ENCODE measurements at regions not wholly inside any gene's neighbourhood (a gene's known extent, or its start where the extent isn't known, plus 50 kb on each side); places are given as distances from the start of the nearest gene placed in this dataset.
A peak's percentile ranks its signal among the peaks of the same experiment; 100 is the strongest.

DNA sequence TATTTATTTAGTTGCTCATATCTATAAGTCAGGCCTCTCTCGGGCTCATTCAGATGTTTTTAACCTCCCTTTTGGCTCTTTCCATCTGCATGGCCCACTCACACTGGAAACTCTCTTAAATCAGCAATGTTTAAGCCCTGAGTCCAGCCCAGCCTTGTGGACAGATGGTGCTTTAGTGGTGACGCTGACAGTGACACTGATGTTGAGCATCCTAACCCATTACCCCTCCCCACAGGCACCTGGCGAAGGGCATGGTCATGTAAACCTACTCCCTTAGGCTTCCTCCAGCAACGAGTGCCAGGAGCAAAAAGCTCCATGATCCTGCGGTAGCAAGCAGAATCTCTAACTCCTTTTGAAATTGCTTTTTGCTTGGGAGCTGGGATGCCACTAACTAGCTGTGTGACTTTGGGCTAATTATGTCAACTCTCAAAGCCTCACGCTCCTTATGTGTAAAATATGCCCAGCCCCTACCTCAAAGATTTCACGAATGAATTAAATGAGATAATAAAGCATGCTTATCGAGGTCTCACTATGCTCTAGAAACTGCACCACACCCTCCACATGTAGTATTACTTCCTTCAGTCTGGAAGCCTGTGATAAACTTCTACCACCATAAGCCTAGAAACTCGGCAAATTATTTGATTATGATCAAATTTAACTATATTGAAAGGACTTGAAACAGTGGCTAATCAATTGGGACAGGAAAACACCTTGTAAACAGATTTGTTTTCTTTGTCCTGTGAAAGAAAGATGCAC lies 569.4 kb downstream of the BCOR start:
- no peak for DNase-seq (ENCODE audit: low read depth in 2 of 3, low spot score in 1 of 3)

DNA sequence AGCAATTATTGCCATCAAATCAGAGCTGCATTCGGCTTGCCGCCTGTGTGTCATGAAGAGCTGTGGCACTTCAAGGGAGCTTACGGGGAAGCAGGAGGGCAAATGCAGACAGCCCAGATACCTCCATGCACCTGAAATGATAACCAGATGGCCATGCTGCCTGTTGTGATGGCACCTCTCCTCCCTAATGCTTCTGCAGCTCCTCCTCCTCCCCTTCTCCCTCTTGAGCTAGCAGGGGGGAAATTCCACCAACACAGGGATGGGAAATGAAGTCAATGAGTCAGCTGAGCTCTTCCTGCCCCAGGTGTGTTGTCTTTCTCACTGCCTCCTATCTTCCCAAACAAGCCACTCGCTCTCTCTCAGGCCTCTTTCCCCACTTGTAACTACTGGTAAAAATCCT lies 565.0 kb downstream of the BCOR start:
- DNase-seq (ENCODE audit: low read depth in 2 of 3, low spot score in 1 of 3), result no peak

DNA sequence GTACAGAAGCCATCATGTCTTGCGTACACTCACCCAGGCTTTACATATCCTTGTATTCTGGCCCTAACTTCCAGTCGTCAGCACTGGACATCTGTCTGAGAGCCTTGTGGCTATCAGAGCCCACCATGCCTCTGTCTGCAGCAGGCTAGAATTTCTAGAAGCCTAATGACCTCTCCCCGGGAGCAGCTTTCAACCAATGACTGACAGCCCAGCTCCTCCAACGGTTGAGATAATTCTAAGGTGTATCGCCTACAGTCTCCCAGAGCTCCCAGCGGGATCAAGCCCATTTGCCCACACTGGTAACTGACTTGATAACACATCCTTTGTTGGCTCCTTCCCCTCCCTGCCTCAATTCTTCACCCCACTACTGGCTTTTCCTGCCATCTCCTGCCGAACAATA lies 562.8 kb downstream of the BCOR start:
- no peak for DNase-seq (ENCODE audit: low read depth in 2 of 3, low spot score in 1 of 3)

DNA sequence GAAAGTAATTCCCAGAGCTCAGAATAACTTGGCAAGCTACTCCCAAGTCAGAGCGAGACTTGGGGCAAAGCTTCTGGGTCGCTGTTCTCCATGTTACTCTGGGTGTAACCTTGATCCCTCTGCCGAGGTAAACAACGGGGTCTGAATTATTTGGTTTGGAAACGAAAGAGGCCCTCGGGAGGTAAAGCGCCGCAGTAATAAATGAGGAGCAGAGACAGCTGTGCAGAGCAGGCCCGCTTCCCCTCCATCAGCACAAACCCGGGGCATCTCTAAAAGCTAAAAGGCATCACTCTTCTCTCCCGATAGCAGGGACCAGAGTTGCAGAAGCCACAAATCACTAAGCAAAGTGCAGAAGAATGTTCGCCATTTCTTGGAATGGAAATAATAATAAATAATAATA lies 561.5 kb downstream of the BCOR start:
- no peak for DNase-seq (ENCODE audit: low read depth in 2 of 3, low spot score in 1 of 3)

DNA sequence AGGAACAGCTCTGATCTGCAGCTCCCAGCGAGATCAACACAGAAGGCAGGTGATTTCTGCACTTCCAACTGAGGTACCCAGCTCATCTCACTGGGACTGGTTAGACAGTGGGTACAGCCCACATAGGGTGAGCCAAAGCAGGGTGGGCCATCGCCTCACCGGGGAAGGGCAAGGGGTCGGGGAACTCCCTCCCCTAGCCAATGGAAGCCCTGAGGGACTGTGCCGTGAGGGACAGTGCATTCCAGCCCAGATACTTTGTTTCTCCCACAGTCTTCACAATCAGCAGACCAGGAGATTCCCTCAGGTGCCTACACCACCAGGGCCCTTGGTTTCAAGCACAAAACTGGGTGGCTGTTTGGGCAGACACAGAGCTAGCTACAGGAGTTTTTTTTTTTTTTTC lies 555.9 kb downstream of the BCOR start:
- DNase-seq (ENCODE audit: low read depth in 2 of 3, low spot score in 1 of 3), result no peak

DNA sequence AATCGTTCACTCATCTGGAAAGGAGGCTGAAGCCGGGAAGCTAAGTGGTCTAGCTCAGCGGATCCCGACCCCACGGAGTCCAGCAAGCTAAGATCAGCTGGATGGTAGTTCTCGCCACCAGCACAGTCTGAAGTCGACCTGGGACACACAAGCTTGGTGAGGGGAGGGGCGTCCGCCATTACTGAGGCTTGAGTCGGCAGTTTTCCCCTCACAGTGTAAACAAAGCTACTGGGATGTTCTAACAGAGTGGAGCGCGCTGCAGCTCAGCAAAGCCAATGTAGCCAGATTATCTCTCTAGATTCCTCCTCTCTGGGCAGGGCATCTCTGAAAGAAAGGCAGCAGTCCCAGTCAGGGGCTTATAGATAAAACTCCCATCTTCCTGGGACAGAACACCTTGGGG lies 555.4 kb downstream of the BCOR start:
- DNase-seq (ENCODE audit: low read depth in 2 of 3, low spot score in 1 of 3), result no peak

DNA sequence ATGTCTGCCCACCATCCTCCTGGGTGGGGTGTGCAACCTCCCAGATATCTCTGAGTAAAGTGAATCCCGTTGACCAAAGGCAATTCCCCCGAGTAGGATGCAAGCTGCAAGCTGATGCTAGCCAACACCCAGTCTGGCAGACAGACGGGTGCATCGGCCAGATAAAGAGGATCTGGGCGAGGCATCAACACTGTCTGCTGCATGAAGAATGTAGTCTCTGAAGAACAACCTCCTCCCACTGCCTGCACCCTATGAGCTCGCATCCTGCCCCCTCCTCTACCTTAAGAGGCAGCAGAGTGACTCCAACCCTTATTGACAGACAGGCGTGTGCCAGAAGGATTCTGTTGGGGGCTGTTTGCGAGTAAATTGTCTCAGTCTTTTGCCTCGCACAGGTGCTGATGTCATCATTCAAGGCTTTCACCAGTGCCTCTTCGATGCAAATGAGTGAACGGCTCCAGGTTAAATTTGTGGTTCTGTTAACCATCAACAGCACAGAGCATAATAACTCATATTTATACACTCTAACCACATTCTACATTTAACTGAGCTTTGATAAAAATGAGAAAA lies 546.9 kb downstream of the BCOR start:
- no peak for DNase-seq (ENCODE audit: low read depth in 2 of 3, low spot score in 1 of 3)

DNA sequence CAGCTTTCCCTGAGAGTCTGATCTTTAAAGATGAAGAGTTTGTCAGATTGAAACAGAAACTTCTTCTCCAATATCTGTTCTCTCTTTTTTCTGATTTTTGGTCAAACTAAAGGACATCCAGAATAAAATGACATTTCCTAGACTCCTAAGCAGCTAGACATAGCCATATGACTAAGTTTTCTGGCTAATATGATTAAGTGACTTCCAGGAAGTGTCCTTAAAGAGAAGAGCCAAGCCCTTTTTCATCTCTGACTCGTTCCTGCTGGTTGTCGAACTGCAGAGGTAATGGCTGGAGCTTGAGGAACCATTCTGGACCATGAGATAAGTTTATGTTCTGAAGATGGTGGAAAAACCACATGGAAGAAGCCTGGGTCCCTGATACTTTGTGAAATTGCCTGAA lies 546.0 kb downstream of the BCOR start:
- DNase-seq (ENCODE audit: low read depth in 2 of 3, low spot score in 1 of 3), result no peak

DNA sequence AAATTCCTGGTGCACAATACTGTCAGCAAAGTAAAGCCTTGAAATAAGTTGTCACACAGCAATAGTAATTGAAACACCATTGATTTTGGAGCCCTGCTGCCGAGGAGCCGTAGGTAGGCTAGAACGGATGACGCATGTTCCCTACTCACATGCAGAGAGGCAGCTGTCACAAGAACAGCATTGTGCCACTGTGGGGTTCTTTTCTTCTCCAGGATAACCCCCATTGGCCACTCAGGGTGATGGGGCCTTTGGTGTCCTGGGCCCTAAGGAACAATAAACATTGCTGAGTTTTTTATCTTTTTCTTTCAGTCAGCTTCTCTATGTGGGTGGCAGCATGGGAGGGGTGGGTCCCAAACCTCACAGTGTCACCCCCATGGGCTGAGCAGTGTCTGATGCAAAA lies 542.3 kb downstream of the BCOR start:
- DNase-seq (ENCODE audit: low read depth in 2 of 3, low spot score in 1 of 3), result no peak

DNA sequence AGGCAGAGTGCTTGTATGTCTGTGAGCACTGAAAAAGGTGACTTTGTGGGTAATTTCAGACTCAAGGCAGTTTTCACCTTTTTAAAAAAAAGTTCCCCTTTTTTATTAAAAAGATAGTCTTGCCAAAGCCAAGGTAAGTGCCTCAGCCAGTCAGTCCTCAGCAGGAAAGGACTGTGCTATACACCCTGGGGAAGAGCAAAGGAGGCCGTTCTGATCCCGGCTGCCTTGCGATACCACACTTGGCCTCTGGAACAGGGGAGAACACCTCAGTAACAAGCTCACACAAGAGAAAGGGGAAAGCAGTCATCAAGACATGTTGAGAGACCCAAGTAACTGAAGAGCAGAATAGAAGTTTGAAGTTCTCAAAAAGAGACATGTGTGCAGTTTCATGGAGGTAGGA lies 541.7 kb downstream of the BCOR start:
- DNase-seq (ENCODE audit: low read depth in 2 of 3, low spot score in 1 of 3), result no peak

DNA sequence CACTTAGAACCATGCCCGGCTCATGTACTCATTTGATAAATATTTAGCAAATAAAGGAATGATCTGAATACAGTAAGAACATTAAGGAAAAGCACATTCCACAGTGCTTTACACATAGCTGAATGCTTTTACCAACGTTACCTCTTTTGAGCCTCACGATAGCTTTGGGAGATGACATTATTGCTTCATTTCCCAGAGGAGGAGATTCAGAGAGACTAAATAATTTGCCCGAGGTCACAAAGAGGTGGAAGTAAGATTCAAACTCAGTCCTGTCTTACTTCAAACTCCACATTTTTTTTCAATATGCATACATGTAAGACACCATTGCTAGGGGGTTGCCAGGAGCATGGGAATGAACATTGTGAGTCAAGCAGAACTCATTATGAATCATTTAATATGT lies 538.5 kb downstream of the BCOR start:
- DNase-seq (ENCODE audit: low read depth in 2 of 3, low spot score in 1 of 3), result no peak

DNA sequence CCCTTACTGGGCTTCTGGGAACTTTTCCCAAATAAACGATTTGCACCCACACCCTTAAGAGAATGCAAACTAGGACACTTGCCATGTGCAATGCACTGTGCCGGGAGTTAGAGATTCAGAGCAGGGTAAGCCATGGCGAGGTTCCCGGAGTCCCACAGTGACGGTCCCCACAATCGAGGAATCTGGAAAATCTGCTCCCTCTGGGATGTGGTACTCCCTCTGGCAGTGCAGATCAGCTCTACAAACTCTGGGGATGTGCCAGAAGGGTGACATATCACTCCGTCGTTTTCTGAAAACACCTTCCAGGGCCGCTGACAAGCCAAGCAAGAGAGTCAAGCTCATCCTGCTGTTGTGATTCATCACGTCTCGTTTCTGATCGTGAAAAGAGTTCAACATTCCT lies 537.5 kb downstream of the BCOR start:
- no peak for DNase-seq (ENCODE audit: low read depth in 2 of 3, low spot score in 1 of 3)

DNA sequence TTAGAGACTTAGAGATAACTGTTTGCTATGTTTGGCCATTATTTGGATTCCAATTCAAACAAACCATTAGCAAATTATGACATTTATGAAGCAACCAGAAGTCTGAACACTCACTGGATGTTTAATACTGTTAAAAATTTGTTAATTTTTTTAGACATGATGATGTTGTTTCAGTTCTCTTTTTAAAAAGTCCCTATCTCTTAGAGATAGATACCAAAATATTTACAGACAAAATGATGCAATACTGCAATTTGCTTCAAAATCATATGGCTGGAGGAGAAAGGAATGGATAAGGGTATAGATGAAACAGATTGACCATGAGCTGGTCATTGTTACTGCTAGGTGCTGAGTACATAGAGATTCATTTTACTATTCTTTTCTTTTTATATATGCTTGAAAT lies 534.6 kb downstream of the BCOR start:
- DNase-seq (ENCODE audit: low read depth in 2 of 3, low spot score in 1 of 3), result no peak

DNA sequence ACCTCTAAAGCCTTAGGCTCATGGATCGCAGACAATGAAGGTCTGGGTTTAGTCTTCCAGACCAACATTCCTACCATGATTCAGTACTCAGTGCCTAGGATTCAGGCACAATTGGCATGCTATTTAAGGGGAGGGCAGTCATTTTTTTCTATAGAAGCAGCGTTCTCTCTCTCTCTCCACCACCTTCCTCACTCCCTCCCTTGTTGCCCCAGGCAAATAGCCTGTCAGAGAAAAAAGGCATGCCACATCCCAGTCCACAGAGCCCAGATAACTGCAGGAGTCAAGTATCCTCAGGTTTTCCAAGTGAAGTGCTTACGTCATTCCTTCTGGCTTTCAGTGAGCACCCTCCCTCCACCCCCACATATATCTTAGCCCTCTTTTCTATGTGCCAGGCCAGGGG lies 533.0 kb downstream of the BCOR start:
- no peak for DNase-seq (ENCODE audit: low read depth in 2 of 3, low spot score in 1 of 3)

DNA sequence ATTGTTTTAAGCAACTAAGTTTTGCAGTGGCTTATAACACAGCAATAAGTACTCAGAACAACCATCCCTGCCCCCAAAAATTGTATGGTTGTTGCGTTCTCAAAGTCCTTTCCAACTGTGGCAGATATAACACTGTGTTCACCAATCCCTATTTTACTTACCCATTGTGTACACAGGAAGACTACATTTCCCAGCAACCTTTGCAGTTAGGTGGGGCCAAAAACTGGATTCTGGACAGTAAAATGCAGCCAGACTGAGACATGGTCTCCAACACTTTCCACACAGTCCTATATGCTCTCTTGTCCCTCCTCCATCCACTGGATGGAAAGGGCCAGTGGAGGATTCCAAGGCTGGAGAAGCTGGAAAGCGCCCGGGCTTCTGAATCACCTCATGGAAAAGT lies 523.6 kb downstream of the BCOR start:
- no peak for DNase-seq (ENCODE audit: low read depth in 2 of 3, low spot score in 1 of 3)

DNA sequence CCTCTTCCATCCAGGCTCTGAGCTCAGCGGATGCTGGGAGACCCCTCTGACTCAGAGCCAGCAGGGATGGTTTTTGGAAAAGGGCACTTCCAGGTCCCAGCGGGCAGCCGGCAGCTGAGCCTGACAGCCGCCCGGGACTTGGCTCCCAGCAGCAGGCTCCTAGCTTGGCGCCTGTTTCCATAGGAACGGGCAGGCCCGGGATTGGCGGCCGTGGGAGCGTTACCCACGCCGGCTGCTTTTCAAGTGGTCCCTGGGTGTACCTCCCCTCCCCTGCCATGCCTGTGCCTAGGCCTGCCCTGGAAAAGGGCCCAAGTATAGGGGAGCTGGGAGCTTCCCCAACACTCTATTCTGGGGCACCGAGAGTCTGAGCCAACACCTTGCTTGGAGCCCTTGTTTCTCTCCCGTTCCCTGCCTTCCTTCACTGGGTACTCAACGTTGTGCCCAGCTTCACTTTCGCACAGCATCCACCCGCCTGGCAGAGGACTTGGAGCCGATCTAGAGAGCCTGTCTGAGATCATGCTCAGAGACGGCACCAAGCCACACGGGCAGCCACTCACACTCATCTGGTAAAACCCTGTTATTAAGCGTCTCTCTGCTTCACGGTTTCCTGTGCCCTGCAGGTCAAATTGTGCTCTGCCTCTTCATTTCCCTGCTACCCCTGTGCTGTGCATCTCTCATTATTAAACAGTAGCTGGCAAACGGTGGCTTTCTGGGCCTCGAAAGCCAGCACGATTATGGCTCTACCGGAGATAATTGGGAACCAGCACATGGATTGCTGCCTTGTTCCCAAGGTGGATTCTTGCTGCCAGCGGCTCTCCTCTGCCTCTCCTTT lies 521.5 kb downstream of the BCOR start:
- DNase-seq (ENCODE audit: low read depth in 2 of 3, low spot score in 1 of 3), result no peak

DNA sequence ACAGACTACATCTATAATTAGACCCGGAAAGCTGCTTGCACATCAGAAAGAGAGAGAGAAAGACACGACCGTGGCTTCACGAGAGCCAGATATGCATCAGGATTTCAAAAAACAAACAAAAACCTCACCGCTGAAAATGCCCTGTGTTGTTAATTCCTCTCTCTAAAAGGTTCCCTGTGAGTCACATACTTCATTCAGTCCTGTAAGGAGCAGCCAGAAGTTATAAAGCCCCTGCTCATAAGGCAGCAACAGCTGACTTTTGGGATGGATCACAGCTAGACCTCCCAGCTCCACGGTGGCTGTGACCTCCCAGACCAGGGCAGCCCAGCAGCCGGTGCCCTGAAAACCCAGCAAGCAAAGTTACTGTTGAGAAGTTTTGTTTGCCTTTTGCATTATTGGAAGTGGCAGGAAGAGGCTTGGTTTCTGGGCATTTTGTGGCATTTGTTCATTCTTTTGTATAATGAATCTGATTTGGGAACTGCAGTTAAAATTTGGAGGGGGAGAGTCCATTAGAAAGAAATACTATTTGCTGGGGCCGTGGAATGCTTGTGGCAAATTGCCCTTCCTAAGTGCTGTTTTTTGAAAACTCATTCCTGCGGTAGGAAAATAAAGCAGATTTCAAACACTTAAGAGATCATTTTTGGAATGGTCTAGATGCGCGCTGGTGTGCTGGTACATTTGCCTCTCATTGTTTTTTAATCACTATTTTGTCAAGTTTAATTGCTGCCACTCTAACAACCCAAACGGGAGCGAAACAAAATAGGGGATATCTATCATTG lies 520.4 kb downstream of the BCOR start:
- DNase-seq (ENCODE audit: low read depth in 2 of 3, low spot score in 1 of 3), result no peak

DNA sequence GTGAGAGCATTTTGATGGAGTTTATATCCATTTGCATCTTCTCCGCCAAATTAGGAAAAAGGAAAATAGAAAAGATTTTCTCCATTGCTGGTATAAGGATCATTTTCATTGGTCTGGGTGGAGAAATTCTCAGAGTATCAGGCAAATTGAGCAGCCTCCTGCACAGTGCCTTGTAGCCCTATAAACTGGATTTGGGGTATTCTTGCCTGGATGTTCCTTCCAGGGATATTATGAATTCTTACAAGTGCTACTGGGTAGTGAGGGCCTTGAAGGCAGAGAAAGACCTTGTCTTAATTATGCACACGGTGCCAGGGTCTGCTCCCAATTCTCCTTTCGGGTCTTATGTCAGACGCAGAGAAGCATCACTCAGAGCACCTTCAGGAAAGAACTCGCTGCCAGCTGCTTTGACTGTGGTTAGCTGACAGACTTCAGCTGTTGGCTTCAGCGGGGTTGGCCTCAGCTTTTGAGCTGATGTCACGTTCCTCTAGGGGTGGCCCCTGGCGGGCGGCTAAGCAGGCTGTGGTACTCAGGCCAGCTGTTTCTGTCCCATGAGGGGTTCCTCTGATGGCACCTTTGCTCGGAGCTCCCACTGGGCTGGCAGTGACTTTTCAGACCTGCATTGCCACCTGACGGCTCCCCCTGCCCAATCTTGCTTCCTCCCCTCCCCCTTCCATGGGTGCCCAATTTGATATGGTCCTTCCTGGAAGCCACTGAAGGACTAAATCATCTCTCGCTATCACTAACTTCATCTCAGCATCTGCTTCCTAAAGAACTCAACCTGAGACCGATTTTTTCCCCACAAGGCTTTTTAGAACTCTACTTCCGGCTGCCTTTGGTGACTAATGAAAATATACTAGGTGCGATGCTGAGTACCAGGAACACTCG lies 519.5 kb downstream of the BCOR start:
- DNase-seq (ENCODE audit: low read depth in 2 of 3, low spot score in 1 of 3), result peak; percentile 42 to 51 (median 49)

DNA sequence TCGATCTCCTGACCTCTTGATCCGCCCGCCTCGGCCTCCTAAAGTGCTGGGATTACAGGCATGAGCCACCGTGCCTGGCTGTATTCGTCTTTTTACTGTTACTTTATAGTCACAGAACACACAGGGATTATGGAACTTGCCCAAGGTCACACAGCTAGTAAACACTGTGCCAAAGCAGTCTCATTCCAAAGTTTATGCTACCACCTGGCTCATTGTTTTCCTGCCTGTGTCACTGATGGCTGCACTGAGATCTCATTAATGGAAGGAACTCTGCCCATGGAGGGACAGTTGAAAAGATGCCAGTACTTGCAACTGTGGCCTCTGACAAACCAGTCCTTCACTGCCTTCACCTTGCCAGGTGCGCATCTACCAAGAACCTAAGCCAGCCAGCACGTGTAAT lies 517.7 kb downstream of the BCOR start:
- no peak for DNase-seq (ENCODE audit: low read depth in 2 of 3, low spot score in 1 of 3)

DNA sequence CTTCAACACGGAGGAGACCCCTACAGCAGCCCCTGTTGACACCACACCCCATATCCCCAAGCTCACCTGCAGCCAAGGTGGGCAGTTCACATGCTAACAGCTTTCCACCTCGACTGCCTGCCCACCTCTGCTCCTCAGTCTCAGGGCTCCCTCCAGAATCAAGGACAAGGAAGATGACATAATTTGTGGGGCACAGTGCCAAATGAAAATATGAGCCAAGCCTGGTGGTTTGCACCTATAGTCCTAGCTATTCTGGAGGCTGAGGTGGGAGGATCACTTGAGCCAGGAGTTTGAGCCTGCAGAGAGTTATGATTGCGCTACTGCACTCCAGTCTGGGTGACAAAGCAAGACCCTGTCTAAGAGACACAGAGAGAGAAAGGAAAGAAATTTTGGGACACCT lies 516.3 kb downstream of the BCOR start:
- DNase-seq (ENCODE audit: low read depth in 2 of 3, low spot score in 1 of 3), result no peak

DNA sequence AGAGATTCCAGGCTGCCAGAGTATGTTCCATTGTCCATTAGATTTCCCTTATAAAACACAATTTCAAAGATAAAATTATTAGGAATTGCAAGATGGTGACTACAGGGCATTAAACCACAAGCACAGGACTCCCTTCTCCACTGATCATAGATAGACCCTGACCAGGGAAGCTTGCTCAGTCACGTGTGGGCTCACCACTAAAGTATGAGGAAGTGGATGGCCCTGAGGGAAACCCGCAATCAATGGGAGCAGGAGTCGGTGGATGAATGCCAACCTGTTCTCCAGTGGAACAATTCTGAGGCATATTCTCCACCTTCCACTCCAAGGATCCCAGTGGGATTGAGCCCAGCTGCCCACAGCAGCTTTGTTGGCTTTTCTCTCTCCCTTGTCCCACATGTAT lies 515.7 kb downstream of the BCOR start:
- no peak for DNase-seq (ENCODE audit: low read depth in 2 of 3, low spot score in 1 of 3)

All from stimulated activated CD4-positive, alpha-beta T cell treated with anti-CD3 and anti-CD28 coated beads, Interleukin-12 subunit alpha, Interleukin-12 subunit beta, amount 100 ng/mL, for 48 hours (primary cell).